Upper lobe of left lung (tissue), 4 donors: ENCODE measurements at regions not wholly inside any gene's neighbourhood (a gene's known extent, or its start where the extent isn't known, plus 50 kb on each side); places are given as distances from the start of the nearest gene placed in this dataset.

Experiments used
- CTCF ChIP-seq, 6 experiments: fragments of 450-650 bp in 4 of 6; fragments of 200-600 bp in 2 of 6; sonication (generic) in 2 of 6; IDR thresholded peaks; one replicate each; pipeline ENCODE4 v1.5.1; 2016 to 2019; ENCODE audit warnings: antibody characterized with exemption in 6 of 6
- POLR2A ChIP-seq, 4 donors: fragments of 450-650 bp; IDR thresholded peaks; one replicate each; pipeline ENCODE4 v1.5.1; 2016 to 2017; ENCODE audit warnings: antibody characterized with exemption in 4 of 4, mild to moderate bottlenecking in 2 of 4

GRCh38 chr17:13362341-13363122, 239.2 kb downstream of the HS3ST3A1 start:
- TF ChIP-seq CTCF (IDR thresholded peaks at IDR 0.05) (no peak), POLR2A (IDR thresholded peaks at IDR 0.05) (no peak)
